CD4-positive, alpha-beta T cell treated with Interferon gamma for 1 hour (primary cell): ENCODE measurements at regions not wholly inside any gene's neighbourhood (a gene's known extent, or its start where the extent isn't known, plus 50 kb on each side); places are given as distances from the start of the nearest gene placed in this dataset.
A peak's percentile ranks its signal among the peaks of the same experiment; 100 is the strongest.
"Not testable (repeated sequence)": the region's sequence is repeated elsewhere in the genome, so short reads cannot be mapped to it uniquely, and the experiment has no call there.

Experiments
- DNase-seq: peaks from one replicate; pipeline ENCODE4 v3.0.0-alpha.2; 2020

DNA sequence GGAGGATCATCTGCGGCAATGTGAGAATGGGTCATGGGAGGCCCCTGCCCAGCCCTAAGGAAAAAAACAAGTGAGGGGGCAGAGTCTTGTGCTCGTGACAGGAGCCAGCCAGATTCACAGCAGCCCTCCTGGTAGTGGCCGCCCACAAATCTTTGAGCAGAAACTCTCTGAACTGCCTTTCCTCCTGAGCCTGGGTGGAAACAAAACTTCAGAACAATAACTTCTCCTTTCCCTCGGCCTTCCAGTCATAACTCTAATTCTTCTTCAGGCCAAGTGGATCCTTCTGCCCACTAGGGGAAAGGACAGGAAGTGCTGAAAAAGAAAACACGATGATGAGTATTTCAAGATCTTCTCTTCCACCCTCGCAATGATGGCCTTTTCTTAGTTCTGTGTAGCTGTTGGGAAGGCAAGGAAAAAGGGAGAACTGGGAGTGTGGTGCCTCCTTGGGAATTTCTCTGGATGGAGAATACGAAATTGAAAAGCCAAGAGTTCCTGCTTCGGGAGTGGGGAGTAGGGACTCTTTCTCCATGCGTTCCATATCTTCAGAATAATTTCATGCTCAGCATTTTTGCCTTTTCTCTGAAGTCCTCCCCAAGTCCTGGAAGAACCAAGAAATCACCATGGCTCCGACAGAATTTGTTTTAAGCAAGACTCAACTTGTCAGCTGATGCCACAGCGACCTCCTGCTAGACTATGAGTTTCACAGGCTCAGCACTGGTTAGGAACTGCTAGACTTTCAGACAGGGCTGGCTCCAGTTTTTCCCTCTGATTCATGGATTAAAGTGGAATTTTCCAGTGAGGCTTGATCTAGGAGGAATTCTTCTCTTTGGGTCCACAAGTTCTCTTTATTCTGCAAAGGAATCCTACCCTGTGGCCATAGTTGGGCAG is 188.9 kb downstream of the CAND1 start:
- DNase-seq = no peak

DNA sequence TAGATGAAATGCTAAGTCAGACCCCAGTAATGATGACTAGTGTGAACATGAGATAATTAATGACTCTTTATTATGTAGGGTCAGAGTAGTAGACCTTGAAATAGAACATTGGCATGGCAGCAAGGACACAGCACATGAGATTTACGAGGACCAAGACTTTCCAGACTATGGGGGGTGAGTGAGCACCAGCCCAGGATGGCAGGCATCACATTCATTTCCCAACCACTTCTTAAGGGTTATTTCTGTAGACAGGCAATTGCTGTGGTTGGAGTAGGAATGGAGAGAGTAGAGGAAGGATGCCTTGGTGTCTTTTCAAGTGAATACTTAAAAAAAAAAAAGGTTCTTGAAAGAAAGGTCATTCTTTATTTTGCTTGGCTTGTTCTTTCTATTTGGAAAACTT is 189.4 kb upstream of the DYRK2 start:
- DNase-seq = no peak

DNA sequence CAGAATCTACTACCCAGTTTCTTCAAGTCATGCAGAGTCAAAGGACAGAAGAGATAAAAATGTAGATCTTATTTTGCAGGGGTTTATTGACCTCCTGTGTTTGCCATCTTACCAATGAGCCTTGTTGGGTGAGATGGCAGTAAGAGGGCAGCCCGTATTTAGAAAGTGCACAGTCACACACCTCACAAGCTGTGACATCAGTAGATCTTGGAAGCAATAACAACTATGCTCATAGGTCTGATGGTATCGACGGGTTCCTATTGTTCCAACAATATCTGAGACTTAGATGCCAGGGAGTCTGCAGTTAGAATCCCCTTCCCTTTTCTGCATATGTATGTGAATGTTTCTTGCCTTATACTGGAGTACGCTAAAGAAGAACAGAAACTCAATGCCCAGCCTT is 189.0 kb upstream of the DYRK2 start:
- DNase-seq = no peak

DNA sequence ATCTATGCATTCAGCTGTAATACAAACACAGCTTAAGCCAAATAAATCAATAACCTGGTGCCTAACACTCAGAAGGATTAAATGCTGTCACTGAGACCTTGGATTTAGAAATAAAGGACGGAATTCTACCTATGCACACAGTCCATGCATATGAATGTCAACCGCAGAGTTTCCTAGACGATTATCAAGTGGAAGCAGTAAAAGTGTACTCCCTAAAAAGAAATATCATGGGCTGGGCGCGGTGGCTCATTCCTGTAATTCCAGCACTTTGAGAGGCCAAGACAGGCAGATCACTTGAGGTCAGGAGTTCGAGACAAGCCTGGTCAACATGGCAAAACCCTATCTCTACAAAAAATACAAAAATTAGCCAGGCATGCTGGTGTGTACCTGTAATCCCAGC is 188.2 kb upstream of the DYRK2 start:
- no peak for DNase-seq

DNA sequence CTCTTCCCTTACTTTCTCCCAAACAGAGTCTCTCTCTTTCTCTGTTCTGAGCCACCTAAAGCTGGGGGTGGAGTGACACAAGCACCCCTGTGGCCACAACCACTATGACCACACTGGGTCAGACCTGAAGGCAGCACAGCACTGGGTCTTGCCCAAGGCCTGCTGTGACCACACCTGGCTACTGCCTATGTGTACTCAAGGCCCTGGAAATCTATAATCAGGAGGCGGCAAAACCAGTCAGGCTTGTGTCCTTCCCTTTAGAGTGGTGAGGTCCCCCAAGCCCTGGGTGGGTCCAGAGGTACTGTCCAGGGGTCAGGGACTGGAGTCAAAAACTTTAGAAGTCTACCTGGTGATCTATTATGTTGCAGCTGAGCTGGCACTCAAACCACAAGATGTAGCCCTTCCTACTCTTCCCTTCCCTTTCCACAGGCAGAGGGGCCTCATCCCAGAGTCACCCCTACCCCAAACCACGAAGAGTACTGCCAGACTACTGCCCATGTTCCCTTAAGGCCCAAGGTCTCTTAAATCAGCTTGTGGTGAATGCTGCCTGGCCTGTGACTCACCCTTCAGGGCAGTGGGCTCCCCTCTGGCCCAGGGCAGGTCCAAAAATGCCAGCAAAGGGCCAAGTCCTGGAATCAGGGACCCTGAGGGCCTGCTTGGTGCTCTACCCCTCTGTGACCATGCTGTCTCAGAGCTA is 179.8 kb upstream of the DYRK2 start:
- DNase-seq = no peak

DNA sequence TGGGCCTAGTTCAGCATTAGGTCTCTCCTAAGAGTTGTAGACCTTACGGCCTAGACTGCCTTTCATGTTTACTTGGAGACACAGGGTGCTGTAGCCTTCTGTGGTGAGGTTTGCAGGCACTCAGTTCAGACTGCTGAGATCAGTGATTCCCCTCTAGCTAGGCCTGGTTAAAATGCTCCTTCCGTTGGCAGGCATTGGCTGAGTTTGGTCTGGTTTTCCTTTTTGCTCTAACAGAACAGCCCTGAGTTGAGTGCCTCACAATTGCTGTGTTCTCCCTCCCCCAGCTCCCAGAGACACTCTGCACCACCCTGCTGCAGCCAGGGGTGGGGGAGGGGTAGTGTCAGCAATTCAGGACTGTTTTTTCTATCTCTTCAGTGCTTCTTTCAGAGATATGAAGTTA is 178.9 kb upstream of the DYRK2 start:
- no peak for DNase-seq

DNA sequence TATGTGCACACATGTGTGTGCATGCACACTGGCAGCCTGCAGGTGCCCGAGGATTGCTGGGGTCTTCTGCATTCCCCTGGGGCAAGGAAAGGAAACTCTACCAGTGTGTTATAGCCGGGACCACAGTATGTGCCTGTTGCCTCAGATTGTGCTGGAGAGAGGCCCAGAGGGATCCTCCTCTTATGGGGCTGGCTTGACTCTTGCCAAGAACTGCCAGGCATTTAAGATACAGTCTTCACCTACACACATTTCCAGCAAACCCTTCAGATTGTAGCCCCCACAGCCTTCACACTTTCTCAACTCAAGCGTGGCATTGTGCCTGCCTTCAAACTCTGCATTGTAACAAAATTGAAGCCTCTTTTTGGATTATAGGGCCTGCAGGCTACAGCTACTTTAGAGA is 176.7 kb upstream of the DYRK2 start:
- no peak for DNase-seq

DNA sequence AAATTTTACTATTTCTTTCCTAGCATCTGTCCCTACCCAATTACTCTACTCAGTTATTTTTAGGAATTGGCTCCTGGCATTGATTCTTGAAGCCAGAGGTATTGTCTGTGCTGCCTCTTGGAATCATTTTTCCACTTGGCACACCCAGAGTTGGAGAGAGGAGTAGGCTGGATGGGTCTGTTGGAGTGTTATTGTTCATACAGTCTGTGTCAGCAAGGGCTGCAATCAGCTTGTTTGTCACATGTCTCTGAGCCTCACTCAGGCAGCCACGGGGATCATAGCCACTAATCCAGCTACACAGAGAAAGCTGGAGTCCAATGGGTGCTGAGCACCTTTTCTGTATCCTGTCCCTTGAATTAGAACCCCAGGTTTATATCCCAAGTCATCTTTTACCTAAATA is 176.0 kb upstream of the DYRK2 start:
- DNase-seq = no peak

DNA sequence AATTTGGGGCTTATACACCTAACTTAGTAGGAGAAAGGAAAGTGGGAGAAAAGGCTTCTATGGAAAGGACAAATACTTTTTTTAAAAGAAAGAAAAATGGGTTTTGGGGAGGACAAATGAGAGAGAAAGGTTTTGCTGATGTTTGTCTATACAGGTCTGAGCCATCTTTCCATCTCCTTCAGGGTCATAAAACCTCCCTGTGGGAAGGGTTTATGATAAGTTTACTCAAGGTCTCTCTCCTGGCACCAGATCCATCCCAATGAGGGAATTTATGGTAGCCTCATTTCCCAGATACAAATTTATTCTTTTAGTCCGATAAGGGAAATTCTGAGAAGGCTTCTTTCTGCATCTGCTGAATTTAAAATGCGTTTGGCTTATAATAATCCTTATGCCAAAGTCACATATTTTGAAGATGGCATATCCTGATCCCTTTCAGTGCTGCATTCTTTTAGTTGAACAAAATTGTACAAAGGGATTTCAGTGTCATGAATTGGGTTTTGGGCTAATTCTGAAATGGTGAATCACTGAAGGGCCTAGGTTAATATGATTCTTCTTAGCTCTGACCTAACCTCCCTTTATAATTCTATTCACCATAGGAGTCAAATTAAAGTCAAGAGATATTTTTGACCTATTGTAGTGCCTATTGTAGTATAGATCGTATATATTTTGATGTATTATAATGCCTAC is 173.5 kb upstream of the DYRK2 start:
- DNase-seq = no peak

DNA sequence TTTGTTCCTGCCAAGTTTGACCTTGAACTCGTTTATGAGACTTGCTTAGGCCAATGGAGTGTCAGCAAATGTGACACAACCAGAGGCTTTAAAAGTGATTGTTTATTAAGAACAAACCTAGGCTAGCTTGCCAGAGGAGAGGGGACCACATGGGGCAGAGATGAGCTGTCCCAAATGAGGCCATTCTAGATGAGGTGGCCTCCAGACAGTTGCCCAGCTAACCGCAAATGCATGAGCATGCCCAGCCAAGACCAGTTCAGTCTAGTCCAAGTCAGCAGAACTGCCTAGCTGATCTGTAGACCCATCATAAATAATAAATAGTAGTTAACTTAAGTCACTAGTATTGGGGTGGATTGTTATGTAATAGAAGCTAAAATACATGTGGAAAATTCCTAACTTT is 172.8 kb upstream of the DYRK2 start:
- no peak for DNase-seq

DNA sequence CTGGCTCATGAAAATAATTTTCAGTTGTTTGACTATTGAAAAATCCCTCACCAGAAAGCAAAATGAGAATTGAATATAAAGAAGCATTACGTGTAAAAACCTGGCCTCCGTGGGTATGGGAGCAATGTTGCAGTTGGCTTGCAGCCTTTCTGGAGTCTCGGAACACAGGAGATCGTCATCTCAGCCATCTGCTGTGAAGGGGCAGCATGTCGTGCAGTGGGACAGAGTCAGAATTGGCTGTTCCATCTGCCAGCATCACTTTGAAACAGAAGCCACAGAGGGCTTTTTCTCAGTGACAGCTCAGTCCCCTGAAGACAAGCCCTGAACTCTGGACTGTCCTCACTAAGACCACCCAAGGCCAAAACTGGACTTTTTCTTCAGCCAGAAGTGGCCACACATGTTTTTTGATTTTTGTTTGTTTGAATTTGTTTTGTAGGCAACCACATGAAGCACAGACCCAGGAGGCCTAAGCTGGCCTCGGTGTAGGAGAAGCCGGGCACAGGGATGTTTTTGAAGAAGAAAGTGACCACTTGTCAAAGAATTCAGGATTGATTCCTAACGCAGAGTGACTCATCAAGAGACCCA is 170.8 kb upstream of the DYRK2 start:
- DNase-seq = no peak

DNA sequence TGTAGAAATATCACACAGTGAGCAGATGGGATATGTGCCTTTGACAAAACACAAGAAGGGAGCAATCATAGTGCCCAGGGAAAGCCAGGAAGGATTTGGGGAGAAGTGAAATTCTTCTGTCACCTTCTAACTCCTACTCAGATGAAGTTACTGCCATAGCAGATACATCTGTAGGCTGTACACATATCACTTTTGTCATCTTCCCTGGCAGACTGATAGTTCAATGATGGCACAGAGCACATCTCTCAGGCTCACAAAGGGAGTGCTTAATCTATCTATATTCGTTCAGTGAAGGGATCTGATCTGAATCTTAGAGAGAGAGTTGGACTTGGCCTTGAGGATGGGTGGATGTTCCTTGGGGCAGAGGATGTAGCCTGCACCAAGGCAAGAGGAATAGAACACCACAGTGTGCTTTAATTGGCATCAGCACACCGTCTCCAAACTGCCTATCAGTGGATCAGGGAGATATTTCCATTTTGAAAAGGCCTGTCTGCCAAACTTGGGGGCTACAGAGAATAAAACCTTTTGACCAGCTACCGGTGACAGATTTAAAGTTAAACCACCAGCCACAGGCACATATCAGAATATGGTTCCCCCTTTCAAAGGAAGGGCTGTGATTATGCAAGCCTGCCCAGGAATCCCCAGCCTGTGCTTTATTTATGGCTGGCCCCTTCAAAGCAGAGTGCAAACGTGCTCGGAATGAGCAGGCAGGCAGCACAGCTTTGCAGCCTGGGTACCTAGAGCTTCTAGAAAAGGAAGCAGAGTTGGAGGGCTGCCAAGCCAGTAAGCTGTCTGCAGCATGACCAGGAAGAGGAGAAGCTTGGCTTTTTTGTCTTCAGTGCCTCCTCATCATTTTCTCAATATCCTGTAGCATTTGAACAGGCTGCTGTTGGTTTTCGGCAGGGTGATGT is 165.5 kb upstream of the DYRK2 start:
- DNase-seq = peak; percentile 71

DNA sequence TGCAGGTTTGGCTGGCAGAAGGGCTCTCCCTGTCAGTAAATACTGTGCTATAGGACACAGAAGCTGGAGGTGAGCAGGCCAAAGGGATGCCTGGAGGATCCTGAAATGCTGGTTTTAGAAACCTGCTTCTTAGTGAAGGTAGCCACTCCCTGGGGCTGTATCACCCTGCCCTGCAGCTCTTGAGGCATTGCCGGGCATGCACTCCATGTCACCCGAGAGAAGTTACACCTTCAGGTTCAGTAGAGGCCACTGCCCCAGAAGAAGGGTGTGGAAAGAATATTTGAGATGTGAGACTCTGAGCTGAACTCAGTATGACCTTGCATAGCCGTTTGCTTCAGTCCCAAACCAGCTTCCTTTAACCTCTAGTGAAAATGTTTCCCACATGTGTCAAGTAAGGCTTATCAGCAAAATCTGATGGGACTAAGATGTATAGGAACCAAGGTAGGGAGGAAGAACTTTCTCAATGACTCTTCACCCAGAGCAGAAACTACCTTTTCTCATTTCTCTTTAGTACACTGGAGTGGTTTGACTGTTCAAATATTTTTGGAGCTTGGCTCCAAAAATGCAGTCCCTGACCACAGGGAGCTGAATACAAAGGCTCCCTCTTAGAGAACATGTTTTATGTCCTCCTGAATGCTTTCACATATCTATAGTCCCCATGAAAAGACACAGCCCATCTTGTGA is 164.5 kb upstream of the DYRK2 start:
- DNase-seq = no peak

DNA sequence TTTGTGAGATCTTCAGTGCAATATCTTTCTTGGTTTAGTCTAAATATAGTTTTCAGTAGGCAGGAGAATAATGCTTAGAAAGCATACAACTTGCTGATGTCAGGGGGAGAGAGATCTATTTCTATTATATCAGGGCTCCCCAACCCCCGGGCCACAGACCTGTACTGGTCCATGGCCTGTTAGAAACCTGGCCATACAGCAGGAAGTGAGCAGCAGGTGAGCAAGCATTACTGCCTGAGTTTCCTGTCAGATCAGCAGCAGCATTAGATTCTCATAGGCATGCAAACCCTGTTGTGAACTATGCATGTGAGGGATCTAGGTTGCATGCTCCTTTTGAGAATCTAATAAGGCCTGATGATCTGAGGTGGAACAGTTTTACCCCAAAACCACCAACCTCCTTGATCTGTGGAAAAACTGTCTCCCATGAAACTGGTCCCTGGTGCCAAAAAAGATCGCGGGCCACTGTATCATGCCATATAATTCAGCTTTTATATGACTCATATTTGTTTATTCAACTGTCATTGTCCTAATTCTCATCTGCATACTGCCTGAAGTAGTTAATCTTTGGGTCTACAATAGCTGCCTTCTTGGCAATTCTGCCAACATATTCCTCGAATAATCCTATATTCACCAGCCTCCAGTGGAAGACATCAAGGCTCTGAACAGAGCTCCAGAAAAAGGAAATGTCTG is 163.6 kb upstream of the DYRK2 start:
- no peak for DNase-seq

DNA sequence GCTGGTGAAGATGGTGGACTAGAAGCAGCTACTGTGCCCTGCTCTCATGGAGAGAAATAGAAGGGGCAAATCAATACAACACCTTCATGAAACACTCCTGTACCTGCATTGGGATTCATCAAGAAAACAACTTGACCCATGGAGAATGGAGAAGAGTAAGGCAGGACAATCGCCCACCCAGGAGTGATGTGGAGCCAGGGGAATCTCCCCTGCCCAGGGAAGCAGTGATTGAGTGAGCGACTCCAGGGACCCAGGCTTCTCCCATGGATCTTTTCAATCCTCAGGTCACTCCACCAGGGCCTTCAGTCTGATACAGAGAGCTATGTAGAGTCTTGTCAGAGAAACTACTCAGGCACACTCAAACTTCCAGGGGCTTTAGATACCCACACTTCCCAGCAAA is 161.9 kb upstream of the DYRK2 start:
- DNase-seq = no peak

DNA sequence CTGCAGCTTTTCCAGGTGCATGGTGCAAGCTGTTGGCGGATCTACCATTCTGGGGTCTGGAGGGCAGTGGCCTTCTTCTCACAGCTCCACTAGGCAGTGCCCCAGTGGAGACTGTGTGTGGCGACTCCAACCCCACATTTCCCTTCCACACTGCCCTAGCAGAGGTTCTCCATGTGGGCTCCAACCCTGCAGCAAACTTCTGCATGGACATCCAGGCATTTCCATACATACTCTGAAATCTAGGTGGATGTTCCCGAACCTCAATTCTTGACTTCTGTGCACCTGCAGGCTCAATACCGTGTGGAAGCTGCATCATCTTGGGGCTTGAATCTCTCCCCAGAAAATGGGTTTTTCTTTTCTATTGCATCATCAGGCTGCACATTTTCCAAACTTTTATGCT is 160.2 kb upstream of the DYRK2 start:
- DNase-seq = not testable (repeated sequence)

DNA sequence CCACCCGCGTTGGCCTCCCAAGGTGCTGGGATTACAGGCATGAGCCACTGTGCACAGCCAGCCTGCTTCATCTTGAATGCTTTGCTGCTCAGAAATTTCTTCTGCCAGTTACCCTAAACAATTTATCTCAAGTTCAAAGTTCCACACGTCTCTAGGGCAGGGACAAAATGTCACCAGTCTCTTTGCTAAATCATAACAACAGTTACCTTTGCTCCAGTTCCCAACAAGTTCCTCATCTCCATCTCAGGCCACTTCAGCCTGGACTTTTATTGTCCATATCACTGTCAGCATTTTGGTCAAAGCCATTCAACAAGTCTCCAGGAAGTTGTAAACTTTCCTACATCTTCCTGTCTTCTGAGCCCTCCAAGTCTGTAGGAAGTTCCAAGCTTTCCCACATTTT is 159.5 kb upstream of the DYRK2 start:
- no peak for DNase-seq

DNA sequence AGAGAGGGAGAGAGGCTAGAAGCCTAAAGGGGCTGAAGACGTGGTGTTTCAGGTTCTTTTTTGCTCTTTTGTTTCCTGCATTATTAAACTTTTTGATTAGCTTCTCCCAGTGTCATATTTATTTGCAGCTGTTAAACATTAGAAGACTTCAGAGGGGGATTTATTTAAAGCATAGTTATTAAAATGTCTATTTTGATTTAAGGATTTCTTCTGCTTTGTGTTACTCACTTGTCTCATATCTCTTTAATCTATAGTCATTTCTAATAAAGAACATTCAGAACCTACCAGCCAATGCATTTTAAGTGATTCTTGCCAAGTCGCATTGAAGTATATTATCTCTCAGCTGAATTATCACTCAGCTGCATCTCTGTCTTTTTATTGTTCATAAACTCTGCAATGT is 152.0 kb upstream of the DYRK2 start:
- no peak for DNase-seq

DNA sequence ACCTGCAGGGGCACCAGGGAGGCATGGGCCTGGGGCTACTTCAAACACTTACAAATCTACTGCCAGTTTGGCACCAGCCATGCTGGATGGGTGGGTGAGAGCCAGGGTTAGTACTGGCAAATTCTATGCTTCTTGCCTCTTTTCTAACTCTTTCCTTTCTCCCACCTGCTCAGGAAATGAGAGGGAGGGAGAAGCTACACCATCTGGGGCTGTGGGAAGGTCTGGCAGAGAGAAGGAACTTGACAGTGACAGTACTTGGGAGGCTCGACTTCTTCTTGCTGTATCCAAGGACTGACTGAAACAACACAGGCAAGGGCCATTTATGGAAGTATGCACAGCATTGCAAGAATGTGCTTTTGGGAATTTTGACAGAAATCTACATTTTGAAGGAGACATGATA is 149.6 kb upstream of the DYRK2 start:
- no peak for DNase-seq

DNA sequence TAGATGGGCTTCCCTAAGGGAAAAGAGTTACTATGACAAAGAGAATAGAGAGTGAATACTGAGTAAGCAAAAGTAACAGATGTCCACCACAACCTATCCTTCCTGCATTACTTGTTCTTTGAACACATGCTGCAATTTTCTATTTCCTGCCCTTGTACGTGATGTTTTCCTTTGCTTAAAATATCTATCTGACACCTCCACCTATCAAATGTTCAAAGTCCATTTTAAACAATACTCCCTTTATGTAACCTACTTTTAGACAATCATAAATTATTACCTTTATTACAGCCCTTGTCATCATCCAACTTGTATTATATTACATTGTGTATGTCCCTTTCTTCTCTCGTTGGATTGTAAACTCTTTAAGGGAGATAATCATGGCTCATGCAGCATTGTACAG is 147.2 kb upstream of the DYRK2 start:
- DNase-seq = no peak

DNA sequence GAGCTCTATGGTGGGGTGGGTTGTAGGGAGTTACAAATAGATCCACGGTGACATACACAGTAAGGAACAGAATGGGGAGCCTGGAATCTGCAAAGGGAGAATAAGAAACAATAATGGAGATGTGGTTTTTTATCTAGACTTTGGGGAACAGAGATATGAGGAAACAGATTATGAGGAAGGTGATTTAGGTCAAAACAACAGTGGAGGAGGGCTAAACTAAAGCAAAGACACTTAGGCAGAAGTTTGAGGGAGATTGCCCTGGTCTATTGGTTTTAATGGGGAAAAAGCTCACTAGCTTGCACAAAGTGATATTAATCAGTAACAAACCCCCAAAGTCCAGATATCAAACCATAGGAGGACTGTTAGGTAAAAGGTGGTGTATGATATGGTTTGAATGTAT is 144.5 kb upstream of the DYRK2 start:
- DNase-seq = no peak
